DMS153 treated with DMSO at 0.1 percent for 48 hours (cell line): ENCODE measurements at regions not wholly inside any gene's neighbourhood (a gene's known extent, or its start where the extent isn't known, plus 50 kb on each side); places are given as distances from the start of the nearest gene placed in this dataset.
"Not testable (repeated sequence)": the region's sequence is repeated elsewhere in the genome, so short reads cannot be mapped to it uniquely, and the experiment has no call there.

ENCODE experiments used
- DNase-seq: peaks from one replicate; lab custom pipeline; 2025; ENCODE audit not compliant: unreplicated experiment; lab: John Stamatoyannopoulos, UW

DNA sequence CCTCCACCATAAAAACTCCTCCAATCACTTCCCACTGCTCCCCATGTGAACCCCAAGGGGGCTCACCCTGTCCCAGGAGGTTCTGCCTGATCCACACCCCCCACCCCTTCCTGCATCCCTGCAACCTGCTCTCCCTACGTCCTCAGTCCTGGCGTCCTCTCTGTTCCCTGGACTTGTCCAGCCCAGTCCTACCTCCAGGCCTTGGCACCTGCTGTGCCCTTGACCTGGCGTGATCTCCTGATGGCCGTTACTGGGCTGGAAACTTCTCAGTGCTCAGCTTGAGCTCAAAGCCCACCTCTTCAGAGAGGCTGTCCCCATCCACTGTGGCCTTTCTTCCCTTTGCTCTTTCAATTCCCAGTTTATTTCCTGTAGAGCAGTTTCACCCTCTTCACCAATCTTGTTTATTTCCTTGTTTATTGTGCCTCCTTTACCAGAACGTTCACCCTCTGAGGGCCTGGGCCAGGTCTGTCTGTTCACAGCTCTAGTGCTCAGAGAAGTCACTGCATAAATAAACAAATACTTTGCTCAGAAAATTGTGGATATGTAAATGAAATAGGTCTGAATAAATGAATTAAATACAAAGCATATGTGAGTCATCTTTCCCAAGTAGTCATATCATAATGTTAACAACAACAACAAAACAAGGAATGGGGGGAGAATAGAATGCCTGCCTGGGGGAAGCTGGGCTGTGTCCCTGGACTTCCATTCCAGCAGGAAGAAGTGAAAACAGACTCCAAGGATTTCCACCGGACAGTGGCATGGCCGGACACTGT, 175.7 kb upstream of the SULF2 start:
- no peak for DNase-seq

GRCh38 chr20:47960277-47960676, 175.0 kb upstream of the SULF2 start:
- no peak for DNase-seq

DNA sequence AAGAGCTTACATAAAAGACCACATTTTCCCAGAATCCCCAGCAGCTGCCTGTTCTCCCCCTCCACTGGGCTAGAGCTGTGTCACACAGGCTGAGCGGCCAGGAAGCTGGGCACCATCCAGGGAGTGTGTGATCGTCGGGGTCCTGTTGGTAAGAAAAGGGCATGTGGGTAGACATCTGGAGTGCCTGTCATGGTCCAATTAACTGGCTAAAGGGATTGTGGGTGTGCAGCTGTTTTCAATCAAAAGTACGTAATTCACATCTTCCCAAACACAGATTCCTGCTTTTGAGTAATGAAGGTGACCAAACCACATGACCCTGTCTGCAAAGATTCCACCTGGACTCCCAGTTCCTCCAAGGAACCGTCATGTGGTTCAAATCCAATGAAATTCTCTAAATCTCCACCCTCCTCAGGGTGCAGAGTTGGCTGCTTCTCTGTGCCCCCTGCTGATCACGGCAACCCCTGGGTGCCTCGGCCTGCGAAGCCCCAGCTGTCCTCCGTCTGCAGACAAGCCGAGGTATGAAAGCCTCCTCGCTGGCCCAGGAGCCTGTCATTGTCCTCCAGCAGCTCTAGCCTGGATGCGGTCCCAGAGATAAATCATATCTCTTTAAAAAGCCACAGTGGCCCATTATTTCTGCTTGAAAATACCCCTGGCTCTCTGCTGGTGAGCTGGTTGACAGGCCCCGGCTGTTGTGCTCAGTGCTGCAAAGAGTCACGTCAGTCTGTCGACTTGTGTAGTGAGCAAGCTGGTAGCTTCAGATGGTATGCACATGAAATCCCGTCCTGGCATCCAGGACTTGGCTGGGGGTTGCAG, 172.9 kb upstream of the SULF2 start:
- DNase-seq: not testable (repeated sequence)

GRCh38 chr20:47957135-47957534, 171.9 kb upstream of the SULF2 start:
- DNase-seq: no peak

DNA sequence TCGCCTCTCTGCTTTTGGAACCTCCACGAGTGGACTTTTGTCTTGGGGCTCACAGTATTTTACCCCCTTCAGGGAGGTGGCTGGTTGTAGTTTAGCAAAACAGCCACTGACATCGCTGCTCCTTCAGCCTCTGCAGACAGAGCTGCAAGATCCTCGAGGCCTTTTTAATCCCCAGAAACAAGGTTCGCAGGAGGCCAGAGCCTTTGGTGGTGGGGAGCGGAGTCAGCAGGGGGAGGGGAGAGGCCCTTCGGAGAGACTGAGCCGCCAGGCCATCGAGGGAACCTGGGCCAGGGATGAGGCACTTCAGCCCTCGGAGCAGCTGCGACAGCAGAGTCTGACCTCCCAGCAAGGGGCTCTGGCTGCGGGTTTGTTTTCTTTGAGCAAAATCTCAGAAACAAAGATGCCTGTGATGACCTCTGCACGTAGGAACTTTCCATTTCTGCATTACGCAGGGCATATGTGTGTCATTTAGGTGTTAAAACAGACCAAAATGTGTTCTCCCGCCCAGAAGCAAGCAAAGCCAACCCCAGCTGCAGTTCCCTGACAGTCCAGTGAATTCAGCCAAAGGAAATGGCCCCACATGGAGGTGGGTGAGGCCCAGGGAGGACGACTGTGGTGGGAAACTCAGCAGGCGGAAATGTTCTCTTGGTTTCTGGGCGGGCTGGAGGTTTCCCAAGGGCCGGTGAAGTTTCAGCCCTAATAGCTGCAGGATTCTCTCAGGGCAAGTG, 171.2 kb upstream of the SULF2 start:
- no peak for DNase-seq

DNA sequence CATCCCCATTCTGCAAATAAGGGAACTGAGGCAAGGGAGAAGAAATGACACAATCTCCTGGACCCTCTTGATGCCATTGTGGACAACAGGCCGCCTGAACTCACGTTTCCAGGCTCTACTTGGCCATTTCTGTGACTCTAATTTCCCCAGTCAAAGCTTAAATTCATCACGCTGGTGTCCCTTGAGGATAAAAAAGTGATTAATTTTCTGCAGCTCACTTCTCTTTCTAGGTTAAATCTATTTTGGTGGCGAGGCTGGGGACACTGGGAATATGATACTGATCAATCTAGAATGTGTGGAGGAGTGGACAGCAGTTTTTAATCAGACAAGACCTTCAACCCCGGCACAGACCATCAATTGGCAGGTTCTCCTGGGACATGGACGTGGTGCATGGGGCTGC, 168.2 kb upstream of the SULF2 start:
- DNase-seq: no peak

DNA sequence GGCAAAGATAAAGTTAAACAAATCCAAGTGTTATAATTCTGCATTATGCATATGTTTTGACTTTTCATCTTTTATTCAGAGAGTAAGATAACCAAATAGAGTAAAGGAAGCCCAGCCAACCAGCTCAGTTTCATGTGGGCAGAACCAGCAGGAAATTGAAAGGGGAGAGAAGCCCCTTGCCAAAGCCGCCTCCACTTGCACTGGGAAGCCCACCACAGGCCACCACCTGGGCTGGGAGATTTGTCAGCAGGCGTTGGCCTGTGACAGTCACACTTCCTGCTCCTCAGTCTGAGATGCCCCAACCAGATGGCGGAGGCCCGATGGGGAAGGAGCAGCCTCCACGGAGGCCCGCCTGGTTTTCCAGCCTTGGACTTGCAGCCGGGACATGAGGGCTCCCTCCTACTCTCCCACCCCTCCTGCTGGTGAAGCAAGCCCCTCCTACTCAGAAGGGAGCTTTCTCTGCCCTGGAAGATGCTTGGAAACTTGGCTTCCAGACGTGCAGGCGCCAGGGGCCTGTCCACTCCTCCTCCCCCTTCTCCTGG, 166.8 kb upstream of the SULF2 start:
- no peak for DNase-seq

DNA sequence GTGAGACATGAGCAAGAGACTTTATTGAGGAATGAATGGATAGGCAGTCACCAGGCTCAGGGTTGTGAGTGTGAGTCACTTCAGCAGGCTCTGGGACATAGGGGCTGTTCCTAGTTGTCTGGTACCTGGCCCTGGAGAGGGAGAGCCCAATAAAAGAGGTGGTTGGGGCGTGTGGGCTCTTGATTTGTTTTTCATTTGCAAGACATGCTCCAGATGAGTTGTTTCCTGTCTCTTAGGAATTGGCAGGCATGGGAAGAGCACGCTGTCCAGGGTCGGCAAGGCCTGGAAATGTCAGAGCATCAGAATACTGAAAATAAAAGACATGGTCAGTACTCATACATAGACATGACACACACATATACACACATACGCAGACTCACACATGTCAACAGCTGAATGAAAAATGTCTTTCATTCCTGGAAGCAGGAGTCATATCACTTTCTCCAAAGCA, 166.3 kb upstream of the SULF2 start:
- DNase-seq: no peak

- no peak for DNase-seq
These were observed 165.6 kb upstream of the SULF2 start for GRCh38 chr20:47950913-47951283.

GRCh38 chr20:47950124-47950912, 165.0 kb upstream of the SULF2 start:
- DNase-seq: peak; percentile 20

DNA sequence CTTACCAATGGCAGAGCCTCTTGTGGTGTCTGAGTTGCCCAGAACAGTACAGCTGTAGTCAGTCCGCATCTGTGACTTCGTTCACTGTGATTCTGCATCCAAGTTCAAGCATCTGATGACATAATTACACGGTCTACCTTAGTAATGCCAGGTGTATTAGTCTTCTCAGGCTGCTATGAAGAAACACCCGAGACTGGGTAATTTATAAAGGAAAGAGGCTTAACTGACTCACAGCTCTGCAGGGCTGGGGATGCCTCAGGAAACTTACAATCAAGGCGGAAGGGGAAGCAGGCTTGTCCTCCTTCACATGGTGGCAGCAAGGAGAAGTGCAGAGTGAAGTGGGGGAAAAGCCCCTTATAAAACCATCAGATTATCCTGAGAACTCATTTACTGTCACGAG, 163.9 kb upstream of the SULF2 start:
- DNase-seq: no peak

DNA sequence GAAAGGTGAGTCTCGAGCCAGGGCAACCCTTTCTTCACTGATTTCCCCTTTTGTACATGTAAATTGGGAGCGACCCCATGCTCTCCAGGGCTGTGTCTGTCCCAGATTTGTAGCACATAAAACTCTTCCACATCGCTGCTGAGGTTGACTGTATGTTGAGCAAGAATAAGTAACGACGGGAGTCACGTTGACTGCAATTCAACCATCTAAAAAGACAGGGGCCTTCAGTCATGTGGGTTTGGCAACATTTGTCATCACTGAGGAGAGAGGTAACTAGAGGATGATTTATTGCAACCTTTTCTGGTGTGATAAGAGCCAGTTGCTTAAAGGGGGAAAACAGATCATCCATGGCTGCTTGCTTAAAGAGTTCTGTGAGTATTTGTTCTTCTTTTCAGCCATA, 159.4 kb upstream of the SULF2 start:
- DNase-seq: no peak

- no peak for DNase-seq
These were observed 156.6 kb upstream of the SULF2 start for GRCh38 chr20:47941869-47942268.

- no peak for DNase-seq
These were observed 155.0 kb upstream of the SULF2 start for GRCh38 chr20:47940101-47940813.

DNA sequence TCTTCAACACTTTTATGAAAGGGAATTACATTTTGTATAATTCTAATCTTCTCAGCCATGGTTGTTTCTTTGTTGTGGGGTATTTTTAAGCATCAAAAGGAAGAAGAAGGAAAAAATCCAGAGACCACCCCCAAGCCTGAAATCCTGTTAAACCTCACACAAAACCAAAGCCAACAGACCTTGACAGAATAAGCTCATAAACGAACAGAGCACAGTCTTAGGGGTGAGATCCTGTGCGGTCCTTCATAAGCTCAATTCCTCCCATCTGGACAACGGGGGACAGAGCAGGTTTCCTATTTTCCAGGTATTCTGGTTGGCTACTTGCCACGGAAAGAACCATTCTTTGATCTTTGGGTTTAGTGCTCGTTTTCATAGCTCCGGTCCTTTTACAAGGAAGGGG, 151.3 kb upstream of the SULF2 start:
- DNase-seq: no peak

DNA sequence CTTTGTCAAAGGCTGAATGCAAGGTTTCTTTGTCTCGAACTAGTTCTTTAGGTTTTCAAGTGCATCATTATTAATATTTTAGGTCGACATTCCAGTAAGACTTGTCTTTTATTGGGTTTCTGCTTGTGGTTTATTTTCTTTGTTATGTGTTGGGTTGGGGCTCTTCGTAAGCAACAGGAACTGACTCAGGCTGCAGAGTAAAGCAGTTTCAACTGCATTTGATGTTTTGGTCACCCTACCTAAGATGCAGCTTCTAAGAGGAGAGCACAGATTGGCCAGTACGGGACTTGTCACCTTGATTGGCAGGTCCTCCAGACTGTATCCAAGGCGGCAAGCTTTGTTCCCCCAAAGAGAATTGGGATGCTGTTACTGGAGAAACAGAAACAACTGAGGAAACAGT, 149.5 kb upstream of the SULF2 start:
- no peak for DNase-seq

- no peak for DNase-seq
These were observed 146.2 kb upstream of the SULF2 start for GRCh38 chr20:47931443-47931842.

DNA sequence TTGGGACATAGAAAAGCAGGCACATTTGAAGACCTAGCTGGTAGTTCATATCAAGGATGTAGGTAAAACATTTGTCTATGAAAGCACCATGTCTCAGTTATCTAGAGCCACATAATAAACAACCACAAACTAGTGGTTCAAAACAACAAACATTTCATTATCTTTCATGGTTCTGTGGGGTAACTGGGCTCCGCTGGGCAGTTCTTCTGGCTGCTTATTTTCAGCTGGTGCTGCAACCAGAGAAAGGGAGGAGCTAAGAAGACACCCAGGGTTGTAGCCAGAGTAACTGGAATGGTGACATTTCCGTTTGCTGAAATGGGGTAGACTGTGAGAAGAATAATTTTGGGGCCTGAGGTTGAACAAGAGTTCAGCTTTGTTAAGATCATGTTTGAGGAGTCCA, 145.7 kb upstream of the SULF2 start:
- DNase-seq: no peak

GRCh38 chr20:47929368-47930115, 144.3 kb upstream of the SULF2 start:
- DNase-seq: no peak
